NCI-H2196 treated with DMSO at 0.1 percent for 48 hours (cell line): ENCODE measurements at regions not wholly inside any gene's neighbourhood (a gene's known extent, or its start where the extent isn't known, plus 50 kb on each side); places are given as distances from the start of the nearest gene placed in this dataset.
"Not testable (repeated sequence)": the region's sequence is repeated elsewhere in the genome, so short reads cannot be mapped to it uniquely, and the experiment has no call there.

ENCODE experiments used
- DNase-seq: peaks from one replicate; lab custom pipeline; 2025; ENCODE audit not compliant: unreplicated experiment; lab: John Stamatoyannopoulos, UW

- DNase-seq: no peak
Observed at GRCh38 chr7:46071076-46071475, 150.0 kb upstream of the IGFBP3 start.

GRCh38 chr7:46068159-46068558 lies 147.1 kb upstream of the IGFBP3 start:
- no peak for DNase-seq

- DNase-seq: no peak
Observed at GRCh38 chr7:46059308-46060020, 138.4 kb upstream of the IGFBP3 start.

GRCh38 chr7:46058086-46058823 lies 137.2 kb upstream of the IGFBP3 start:
- DNase-seq: no peak

GRCh38 chr7:46054915-46055314 lies 133.8 kb upstream of the IGFBP3 start:
- no peak for DNase-seq

GRCh38 chr7:46054272-46054671 lies 133.2 kb upstream of the IGFBP3 start:
- DNase-seq: no peak

GRCh38 chr7:46047581-46047980 lies 126.5 kb upstream of the IGFBP3 start:
- no peak for DNase-seq

GRCh38 chr7:46043338-46043737 lies 122.3 kb upstream of the IGFBP3 start:
- DNase-seq: not testable (repeated sequence)

GRCh38 chr7:46039813-46040212 lies 118.7 kb upstream of the IGFBP3 start:
- DNase-seq: not testable (repeated sequence)

GRCh38 chr7:46035166-46035565 lies 114.1 kb upstream of the IGFBP3 start:
- no peak for DNase-seq

GRCh38 chr7:46034056-46034768 lies 113.1 kb upstream of the IGFBP3 start:
- no peak for DNase-seq

GRCh38 chr7:46033592-46033991 lies 112.5 kb upstream of the IGFBP3 start:
- no peak for DNase-seq

GRCh38 chr7:46032942-46033341 lies 111.9 kb upstream of the IGFBP3 start:
- no peak for DNase-seq

- no peak for DNase-seq
Observed at GRCh38 chr7:46032353-46032752, 111.3 kb upstream of the IGFBP3 start.

GRCh38 chr7:46029111-46029704 lies 108.1 kb upstream of the IGFBP3 start:
- DNase-seq: no peak

GRCh38 chr7:46028246-46028645 lies 107.2 kb upstream of the IGFBP3 start:
- no peak for DNase-seq

- DNase-seq: no peak
Observed at GRCh38 chr7:46026741-46027140, 105.7 kb upstream of the IGFBP3 start.

- DNase-seq: no peak
Observed at GRCh38 chr7:46024263-46024916, 103.3 kb upstream of the IGFBP3 start.

- no peak for DNase-seq
Observed at GRCh38 chr7:46022397-46022796, 101.3 kb upstream of the IGFBP3 start.

- DNase-seq: no peak
Observed at GRCh38 chr7:46015107-46015868, 94.2 kb upstream of the IGFBP3 start.
